NCI-H2227 treated with DMSO at 0.1 percent for 48 hours (cell line): ENCODE measurements at regions not wholly inside any gene's neighbourhood (a gene's known extent, or its start where the extent isn't known, plus 50 kb on each side); places are given as distances from the start of the nearest gene placed in this dataset.

Experiments
- DNase-seq: peaks from one replicate; lab custom pipeline; 2025; lab: John Stamatoyannopoulos, UW

DNA sequence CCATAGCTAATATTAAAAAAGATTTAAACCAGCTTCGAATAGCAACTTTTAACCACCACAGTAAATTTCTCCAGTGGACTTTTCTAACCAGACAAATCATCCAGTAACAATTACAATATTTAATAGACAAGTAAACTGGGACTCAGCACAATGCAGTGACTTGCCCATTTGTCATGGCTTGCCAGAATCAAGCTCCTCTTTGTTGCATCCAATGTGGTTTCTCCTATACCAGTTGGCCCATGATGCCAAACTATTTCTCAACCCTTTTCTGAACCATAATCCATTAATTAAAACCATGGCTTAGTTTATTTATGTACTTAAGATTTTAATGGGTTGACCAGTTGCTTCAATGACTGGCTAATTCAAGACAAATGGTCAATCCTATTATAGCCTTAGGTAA lies 64.4 kb downstream of the DIO2 start:
- no peak for DNase-seq

DNA sequence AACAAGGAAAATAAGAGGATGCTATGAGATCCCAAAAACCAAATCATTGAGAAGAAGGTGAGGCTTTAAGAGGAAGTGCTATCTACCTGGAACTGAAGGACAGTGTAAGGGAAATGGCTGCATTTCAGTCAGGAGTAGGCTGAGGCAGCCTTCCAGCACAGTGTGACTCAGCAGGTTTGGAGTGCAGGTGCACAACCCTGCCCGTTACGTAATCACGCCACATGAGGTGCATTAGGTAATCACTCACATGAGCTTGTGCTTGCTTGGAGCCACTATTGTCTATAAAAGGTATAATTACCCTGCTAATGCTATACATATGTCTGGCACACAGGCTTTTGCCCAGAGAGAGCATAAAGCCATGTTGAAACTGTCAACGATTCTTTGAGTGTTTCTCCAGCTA lies 74.9 kb downstream of the DIO2 start:
- no peak for DNase-seq

DNA sequence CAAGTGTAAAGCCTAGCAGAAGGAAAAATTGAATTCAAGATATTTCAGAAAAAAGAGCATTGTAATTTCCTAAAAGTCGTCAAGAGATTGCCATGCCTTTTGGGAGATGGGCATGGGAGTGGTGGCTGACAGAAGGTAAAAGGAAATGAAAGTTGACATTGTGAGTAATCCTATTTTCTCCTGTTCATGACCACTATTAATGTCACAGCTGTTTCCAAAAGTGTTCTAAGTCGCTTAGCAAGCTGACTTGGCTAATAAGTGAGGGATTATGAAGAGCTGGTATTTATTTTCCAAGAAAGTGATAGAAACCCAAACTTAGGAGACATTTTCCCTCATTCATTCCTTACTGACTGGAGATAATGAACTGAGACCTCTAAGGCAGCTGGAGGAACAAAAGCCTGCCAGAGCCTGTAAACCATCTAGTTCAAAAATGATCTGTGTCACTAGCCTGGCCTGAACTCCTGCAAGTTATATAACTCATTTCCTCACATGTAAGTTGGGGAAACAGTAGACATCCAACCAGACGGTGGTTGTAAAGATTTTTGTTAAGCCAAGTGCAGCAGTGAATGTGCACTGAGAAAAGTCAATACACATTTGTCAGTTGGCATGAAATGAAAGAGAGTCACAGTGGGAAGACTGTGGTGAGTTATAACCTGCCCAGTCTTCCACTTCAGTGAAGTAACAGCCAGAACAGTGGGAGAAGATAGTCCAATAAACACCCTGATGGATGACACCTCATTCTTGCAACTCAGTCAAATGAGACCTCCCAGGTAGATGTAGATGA lies 75.8 kb downstream of the DIO2 start:
- DNase-seq = no peak

DNA sequence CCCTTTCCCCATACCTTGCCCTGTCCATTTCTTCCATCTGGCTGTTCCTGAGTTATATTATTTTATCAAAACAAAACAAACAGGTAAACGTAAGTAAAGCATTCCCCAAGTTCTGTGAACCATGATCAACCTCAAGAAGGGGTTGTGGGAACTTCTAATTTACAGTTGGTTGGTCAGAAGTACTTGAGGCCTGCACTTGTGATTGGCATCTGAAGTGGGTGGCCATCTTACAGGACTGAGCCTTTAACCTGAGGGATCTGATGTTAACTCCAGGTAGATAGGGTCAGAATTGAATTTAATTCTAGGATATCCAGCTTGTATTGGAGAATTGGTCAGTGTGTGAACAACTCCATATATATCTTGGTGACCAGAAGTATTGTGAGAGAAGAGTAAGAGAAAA lies 77.0 kb downstream of the DIO2 start:
- DNase-seq = no peak

DNA sequence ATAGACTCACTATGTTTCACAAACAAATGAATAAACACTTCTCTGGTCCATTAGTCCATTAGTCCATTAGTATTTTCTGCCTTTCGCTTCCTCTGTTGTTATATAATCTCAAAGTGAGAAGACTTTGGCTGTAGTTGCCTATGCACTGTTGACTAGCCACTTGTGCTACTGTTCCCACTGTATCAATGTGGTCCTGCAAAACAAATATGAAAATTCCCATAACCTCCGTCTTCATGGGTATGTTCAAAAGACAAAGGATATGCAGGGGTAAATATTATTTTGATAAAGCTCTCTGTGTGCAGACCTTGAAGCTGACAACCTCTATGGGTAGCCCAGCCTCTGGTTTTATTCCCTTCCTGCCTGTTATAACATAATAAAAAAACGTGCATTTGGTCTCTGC lies 77.8 kb downstream of the DIO2 start:
- no peak for DNase-seq

DNA sequence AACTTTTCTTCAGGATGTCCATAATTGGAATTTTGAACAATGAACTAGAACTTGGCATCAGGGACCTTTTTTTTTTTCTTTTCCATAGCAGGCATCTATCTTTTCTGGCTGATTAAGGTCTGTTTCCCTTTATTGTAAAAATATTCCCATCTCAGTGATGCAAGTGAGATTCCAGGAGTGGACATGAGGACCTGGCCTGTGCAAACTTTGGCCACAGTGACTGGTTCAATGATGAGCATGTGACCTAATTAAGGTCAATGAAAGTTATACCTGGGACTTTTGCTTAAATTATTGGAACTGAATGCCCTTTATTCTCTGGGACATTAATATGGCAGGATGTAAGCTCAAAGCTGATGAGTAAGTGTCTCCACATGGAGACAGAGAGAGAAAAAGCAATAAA lies 83.8 kb downstream of the DIO2 start:
- DNase-seq = no peak

DNA sequence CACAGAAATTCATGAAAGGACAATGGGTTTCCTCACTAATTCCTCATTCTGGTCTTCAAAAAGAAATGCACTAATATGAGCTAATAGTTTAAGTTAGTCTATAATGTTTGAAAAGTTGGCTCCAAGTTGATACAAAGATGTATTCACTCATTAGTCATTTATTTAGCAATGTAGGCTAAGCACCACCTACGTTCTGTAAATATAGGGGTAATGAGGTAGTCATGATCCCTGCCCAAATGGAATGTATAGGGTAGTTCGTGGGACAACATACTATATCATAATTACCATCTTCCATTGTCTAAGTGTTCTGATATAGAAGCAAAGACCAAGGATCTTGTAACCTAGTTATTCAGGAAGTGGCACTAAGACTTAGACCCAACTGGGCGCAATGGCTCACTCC lies 86.5 kb downstream of the DIO2 start:
- no peak for DNase-seq

DNA sequence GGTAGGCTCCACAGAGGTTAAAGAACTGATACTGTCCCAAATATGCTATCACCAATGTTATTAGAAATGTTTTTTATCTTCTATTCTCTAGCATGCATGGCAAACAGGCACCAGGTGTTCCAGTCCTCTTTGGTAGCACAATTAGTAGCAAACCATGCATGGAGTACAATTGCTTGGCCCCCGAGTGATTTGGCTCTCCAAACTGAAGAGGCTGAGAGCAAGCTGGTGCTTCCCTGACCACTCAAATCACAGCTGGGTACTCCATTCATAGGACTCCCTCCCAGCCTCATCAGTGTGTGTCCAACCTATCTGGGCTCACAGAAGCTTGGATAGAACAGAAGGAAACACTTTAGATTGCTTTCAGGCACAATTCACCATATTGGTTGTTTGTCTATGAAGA lies 93.4 kb downstream of the DIO2 start:
- DNase-seq = no peak

DNA sequence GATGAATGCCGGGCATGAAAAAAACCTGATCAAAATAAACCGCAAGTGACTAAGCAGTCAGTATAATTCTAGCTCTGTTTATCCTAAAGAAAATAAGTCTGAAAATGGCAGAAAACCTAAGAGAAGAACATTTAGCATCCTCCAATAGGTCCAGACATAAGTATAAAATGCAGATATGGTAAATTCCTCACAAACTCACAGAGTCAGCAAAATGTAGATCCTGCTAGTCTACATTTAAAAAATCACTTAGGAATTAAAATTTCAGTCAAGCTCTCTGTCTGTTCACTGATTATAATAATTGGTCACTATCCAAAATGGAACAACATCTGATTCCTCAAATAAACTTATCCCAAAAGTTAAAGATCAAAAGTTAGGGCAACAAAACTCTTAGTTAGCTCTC lies 95.1 kb downstream of the DIO2 start:
- no peak for DNase-seq

DNA sequence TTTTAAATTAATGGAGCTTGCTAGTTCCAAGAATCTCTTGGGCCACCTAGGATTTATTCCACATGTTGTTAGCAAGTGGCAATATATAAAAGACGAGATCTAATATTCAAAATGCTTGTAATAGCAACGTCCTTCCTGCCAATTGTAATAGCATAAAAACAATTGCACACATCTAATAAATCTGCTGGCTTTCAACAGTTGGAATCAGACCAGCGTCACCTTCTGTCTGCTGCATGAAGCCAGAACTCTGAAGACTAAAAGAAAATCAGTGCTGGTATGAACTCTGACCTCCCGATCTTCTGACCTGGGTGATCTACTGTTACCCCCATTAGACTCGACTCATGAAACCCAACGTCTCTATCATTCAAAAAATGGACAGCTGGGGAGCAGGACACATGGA lies 100.6 kb downstream of the DIO2 start:
- DNase-seq = no peak

DNA sequence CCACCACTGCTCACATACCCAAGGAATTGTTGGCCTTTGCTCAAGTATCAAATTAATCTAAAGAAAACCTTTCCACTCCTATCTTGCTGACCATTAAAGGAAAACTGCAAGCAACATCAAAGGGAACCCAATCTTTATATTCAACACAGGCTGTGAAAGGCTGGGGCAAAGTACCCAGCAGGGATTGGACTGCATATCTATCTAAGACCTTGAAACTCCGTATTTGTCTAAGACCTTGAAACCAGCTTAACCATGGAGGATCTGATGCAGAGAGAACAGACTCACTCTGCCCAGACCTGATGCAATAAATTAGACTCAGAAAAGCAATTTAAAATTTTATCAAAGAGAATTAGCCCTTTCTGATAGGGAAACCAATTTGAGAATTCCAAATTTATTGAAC lies 102.2 kb downstream of the DIO2 start:
- no peak for DNase-seq

DNA sequence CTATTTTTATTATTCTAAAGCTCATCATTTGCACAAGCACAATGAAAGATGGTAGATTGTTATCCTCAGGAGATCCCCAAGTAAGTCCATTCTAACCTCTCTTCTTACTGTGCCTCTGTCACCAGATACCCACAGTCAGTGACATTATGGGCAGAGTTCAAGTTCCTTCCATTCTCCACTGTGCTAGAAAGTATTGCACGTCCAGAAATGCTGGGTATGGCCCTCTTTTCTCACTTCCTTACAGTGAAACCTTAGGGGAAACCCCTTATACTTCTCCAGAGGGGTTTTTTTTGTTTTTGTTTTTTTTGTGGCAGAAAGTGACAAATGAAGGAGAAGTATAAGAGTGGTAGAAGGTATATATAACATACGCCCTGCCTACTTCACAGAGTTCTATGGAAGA lies 102.9 kb downstream of the DIO2 start:
- DNase-seq = no peak

DNA sequence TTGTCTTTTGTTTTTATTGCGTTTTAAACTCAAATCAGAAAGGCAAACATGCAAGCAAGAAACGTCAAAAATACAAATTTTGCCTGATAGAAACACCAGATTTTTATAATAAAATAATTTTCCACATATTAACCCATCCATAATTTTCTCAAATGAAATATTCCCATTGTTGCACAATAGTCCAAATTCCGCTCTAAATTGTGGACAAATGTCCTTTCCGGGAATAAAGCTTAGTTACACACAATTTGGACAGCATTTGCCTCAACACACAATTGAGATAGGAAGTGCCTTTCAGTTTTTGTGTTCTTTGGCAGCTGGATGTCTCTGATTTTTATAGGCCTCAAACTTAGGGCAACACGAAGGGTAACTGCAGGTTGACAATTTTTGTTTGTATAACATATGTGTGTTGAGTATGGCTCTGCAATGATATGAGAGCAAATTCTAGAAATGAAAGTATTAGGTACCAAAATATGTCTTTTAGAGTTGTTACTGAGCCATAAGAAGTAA lies 105.8 kb downstream of the DIO2 start:
- no peak for DNase-seq

DNA sequence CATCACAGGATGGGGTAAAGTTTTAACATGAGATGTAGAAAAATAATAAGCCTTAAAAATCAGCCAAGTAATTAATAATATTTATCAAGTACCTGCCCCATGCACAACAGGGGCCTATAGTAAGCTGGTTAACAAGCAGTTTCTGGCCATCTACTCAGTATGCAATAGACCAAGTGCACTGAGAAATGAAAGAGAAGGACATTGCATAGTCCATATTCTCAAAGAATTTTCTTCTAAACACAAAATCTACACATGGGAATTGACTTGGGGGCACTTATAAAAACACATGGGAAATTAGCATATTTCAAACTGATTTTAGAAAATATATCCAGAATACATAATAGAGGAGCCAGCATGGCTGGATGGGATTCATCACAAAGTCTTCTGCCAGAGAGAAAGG lies 109.5 kb downstream of the DIO2 start:
- no peak for DNase-seq

DNA sequence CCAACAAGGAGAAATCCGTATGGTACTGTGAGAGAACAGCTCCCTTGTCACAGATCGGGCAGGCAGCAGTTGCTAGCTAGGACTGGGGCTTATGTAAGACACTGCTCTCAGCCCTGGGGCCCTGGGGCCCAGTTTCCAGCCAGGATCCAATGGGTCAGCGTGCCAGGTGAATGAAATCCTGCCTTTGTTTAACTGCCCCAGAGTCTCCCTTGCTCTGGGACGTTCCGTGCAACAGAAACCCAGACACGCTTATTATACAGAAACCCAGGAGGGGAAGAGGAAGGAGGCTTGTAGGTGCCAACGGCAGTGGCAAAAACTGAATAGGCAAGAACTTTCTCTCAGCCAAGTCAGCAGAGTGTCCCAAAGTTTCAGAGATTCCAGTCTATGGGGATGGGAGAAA lies 110.6 kb downstream of the DIO2 start:
- no peak for DNase-seq

DNA sequence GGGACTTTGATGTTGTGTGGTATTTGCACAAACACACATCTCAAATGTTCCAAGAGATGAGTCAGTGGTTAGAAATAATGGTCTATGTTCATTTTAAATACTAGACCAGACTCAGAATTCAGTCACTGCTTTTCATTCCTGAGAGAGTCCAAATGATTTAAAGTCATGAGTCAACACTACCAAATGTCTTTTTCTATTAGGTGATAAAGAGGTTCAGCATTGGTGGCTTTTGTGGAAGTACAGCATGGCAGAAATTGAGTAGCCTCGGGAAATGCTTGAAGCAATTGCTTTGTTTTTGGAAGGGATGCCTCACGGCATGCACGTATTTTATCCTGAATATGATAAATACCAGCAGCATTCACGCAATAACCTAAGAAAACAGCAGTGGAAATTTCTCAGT lies 115.7 kb downstream of the DIO2 start:
- DNase-seq = no peak

DNA sequence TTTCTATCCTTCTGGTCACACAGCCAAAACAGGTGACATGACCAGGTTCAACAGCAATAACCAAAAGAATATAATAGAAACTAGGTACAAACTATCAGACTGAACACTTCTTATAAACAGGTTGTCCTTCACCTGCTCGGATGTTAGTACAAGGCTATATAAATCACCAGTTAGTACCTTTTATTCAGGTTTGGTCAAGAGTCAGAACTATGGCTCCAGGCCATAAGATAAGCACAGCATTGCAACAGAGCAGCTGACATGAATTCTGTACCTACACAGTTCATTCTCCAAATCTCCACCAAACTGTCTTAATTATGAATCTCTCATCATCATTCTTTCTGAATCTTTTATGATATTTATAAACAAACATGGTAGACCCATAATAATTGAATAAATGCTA lies 123.9 kb downstream of the DIO2 start:
- no peak for DNase-seq

DNA sequence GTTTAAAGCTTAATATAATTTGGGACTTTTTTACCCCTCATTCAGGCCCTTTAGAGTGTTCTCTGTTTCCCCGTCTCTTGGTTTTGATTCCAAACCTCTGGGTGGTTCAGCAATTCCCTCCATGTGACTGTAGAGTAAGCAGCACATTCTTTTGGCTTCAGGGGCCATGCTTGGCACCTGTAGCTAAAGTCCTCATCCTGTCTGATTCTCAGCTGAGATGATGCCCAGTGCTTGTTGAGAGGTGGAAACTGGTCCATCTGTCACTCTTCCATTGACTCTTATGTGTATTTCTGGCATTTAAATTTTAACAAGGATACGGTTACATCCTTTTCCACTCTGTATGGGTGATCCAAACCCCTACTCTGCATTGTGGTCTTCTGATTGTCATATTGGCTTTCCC lies 127.1 kb downstream of the DIO2 start:
- DNase-seq = no peak

DNA sequence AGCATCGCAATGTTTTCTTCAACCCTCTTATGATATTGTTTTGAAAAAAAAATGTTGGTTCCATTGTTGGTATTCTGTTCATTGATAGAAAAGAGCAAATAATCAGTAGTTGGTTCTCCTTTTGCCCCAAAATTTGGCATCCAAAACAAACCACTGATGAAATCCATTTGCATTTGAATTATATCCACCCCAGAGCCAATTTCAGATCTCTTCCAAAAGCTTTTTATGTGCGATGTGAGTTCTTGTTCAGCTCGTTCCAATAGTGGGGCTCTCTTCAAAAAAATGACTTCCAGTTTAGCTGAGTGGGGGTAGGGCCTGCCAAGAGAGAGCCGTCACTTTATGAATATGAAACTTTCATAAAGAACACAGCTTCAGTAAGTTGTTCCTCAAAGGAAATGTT lies 130.7 kb downstream of the DIO2 start:
- DNase-seq = no peak

DNA sequence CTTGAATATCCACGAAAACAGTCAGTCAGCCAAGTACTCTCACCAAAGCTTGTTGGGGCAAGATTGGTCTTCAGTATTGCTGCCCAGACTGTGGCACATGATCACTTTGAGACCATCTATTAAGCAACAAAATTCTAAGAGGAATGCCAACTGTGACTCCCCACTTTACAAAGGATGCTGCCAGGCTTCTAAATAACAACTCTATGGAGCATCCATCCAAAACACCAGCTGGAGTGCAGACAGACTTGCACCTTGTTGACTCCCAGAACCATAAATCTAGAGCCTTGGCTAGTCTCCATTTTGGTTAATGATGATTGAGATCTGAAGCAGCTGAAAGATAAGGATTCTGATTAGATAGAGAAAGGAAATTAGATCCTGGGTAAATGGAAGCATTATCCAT lies 132.8 kb downstream of the DIO2 start:
- no peak for DNase-seq

DNA sequence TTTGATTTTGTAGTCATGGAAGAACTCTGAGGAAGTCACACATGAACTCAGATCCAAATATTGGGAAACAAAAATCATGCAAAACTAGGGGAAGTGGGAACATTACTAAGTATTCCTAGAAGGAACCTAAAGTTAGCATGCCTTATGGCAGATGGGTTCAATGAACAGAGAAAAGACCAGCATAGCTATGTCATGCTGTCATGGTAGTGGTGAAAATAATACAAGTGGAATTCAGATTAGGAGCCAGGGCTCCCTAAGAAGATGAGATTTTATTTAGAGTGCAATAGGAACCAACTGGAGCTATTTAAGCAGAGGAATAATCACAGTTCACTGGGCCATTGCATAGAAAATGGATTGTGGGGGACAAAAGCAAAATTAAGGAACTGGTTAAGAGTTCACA lies 134.0 kb downstream of the DIO2 start:
- DNase-seq = no peak

DNA sequence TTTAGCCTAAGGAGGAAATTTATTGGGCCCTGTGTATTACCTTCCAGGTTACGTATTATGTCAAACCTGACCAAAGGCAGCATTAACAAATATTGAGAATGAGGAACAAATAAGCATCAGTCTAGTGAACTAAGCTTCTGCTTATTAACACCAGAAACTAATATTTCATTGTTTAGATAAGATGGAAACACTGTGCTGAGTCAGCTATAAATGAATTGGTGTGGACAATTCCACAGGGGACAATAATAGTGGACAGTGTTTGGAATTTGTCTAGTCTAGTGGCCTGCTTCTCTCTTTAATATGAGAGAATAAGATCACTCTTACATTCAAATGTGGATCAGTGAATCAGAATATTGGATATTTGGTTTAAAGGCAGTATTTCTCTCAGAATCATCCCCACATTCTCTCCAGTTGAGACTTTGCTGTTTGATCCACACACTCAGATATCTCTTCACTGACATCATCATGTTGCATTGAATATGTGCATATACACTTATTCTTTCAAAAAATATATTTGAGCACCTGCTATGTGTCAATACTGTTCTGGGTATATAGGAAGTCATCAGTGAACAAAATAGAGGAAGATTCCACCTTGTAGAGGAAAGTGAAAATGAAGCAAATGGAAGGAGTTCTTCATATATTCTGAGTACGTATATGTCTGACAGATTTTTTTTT lies 136.3 kb downstream of the DIO2 start:
- DNase-seq = no peak

DNA sequence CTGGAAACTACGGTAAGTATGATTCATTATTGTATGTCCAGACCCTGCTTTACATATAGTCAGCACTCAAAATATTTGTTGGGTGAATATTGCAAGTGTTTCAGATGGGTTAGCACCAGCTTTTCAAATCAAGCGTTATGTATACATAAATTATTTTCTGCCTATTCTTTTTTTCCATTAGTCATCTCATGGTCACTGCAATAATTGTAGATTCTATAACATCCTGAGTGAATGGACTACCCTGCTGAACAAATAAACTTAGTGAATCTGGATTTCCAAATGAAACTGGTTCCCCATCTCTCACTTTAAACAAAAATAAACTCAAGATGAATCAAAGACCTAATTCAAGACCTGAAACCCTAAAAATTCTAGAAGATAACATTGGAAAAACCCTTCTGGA lies 152.3 kb downstream of the DIO2 start:
- no peak for DNase-seq

DNA sequence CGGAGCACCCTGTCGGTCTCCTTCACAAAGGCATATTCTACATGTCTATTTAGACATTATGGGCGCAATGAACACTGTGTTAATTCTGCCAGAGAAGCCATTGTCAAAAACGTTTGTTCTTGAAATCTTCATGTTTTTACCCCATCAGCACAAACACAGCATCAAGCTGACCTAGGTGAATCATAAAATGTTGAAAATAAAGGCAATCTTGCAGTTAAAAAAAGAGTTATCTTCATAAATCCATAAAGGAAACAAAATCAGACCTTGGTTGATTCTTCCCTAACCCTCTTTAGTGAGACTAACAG lies 154.9 kb downstream of the DIO2 start:
- DNase-seq = no peak
